T-helper 1 cell (primary cell): ENCODE measurements at regions not wholly inside any gene's neighbourhood (a gene's known extent, or its start where the extent isn't known, plus 50 kb on each side); places are given as distances from the start of the nearest gene placed in this dataset.

ENCODE experiments used
- DNase-seq, 5 donors: peaks; one replicate each; pipeline ENCODE4 v3.0.0-alpha.2; 2012 to 2020

- no peak for DNase-seq
Measured at GRCh38 chr18:39838831-39839230, 2116.2 kb upstream of the PIK3C3 start.

GRCh38 chr18:39835303-39836030 is 2119.6 kb upstream of the PIK3C3 start:
- DNase-seq: no peak

GRCh38 chr18:39834636-39835035 is 2120.4 kb upstream of the PIK3C3 start:
- no peak for DNase-seq

- no peak for DNase-seq
Measured at GRCh38 chr18:39825485-39826150, 2129.4 kb upstream of the PIK3C3 start.

- DNase-seq: no peak
Measured at GRCh38 chr18:39806525-39806924, 2148.5 kb upstream of the PIK3C3 start.

GRCh38 chr18:39805218-39805617 is 2149.8 kb upstream of the PIK3C3 start:
- DNase-seq: no peak

GRCh38 chr18:39802648-39803229 is 2152.3 kb upstream of the PIK3C3 start:
- no peak for DNase-seq

- DNase-seq: no peak
Measured at GRCh38 chr18:39801848-39802247, 2153.2 kb upstream of the PIK3C3 start.

- no peak for DNase-seq
Measured at GRCh38 chr18:39801010-39801409, 2154.0 kb upstream of the PIK3C3 start.

- DNase-seq: no peak
Measured at GRCh38 chr18:39799006-39799405, 2156.0 kb upstream of the PIK3C3 start.

GRCh38 chr18:39796393-39796792 is 2158.6 kb upstream of the PIK3C3 start:
- DNase-seq: no peak

GRCh38 chr18:39795350-39795749 is 2159.7 kb upstream of the PIK3C3 start:
- DNase-seq: no peak

- DNase-seq: no peak
Measured at GRCh38 chr18:39793609-39794008, 2161.4 kb upstream of the PIK3C3 start.

- no peak for DNase-seq
Measured at GRCh38 chr18:39788383-39788782, 2166.7 kb upstream of the PIK3C3 start.

- no peak for DNase-seq
Measured at GRCh38 chr18:39786477-39786876, 2168.6 kb upstream of the PIK3C3 start.

GRCh38 chr18:39784541-39784940 is 2170.5 kb upstream of the PIK3C3 start:
- no peak for DNase-seq

- DNase-seq: no peak
Measured at GRCh38 chr18:39781565-39781964, 2173.5 kb upstream of the PIK3C3 start.

GRCh38 chr18:39780774-39781173 is 2174.3 kb upstream of the PIK3C3 start:
- no peak for DNase-seq

- DNase-seq: no peak
Measured at GRCh38 chr18:39779926-39780325, 2175.1 kb upstream of the PIK3C3 start.

- DNase-seq: no peak
Measured at GRCh38 chr18:39776766-39777165, 2178.3 kb upstream of the PIK3C3 start.

- DNase-seq: no peak
Measured at GRCh38 chr18:39774957-39775598, 2180.0 kb upstream of the PIK3C3 start.

GRCh38 chr18:39773646-39774045 is 2181.4 kb upstream of the PIK3C3 start:
- no peak for DNase-seq

GRCh38 chr18:39772155-39772919 is 2182.7 kb upstream of the PIK3C3 start:
- no peak for DNase-seq
